ENCODE measurements at regions not wholly inside any gene's neighbourhood (a gene's known extent, or its start where the extent isn't known, plus 50 kb on each side); places are given as distances from the start of the nearest gene placed in this dataset.

DNA sequence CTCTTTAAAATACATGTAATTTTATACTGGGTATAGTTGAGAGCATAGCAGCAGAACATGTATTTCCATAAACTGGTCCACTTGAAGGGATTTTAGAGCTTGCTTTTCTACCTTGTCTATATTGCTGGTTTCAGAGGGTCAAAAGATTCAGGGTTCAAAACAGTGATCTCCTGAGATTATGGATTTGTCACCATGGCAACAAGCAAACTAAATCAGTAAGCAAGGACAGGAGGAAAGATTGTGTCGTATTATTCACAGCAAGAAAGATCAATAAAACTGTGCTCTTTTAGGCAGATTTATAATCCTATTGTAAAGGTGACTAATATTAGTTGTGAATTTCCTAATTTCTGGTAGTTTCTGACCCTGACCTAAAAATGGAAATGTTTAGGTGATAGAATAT is 496.4 kb downstream of the LMO7 start:
- in situ Hi-C loops (cut with MboI; ENCODE audit: low sequenced_read_pairs, unreplicated experiment), result no loop called here
- TF ChIP-seq, protein P1, sequence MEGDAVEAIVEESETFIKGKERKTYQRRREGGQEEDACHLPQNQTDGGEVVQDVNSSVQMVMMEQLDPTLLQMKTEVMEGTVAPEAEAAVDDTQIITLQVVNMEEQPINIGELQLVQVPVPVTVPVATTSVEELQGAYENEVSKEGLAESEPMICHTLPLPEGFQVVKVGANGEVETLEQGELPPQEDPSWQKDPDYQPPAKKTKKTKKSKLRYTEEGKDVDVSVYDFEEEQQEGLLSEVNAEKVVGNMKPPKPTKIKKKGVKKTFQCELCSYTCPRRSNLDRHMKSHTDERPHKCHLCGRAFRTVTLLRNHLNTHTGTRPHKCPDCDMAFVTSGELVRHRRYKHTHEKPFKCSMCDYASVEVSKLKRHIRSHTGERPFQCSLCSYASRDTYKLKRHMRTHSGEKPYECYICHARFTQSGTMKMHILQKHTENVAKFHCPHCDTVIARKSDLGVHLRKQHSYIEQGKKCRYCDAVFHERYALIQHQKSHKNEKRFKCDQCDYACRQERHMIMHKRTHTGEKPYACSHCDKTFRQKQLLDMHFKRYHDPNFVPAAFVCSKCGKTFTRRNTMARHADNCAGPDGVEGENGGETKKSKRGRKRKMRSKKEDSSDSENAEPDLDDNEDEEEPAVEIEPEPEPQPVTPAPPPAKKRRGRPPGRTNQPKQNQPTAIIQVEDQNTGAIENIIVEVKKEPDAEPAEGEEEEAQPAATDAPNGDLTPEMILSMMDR (IDR thresholded peaks at IDR 0.05; ENCODE audit: borderline replicate concordance, control extremely low read depth, extremely low read depth, insufficient read depth, missing control alignments), result no peak
- DNase-seq (ENCODE audit: low spot score), result no peak

DNA sequence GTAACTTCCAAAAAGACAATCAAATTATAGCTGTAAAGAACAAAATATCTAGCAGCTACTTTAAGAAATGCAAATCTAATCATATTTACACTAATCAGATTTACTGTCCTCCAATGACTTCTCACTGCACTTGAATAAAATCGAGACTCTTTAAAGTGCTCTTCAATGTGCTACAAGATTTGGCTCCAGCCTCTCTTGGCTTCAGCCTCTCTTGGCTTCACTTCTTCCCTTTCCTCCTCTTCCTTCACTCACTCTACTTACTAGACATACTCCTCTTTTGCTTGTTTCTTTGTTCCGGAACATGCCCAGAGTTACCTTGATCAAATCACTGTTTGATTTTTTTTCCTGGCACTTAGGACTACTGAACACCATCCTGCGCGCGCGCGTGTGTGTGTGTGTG is 495.4 kb downstream of the LMO7 start:
- TF ChIP-seq, protein P1 (IDR thresholded peaks at IDR 0.05; ENCODE audit: borderline replicate concordance, control extremely low read depth, extremely low read depth, insufficient read depth, missing control alignments), result no peak
- in situ Hi-C loops (cut with MboI; ENCODE audit: low sequenced_read_pairs, unreplicated experiment), result no loop called here
- DNase-seq (ENCODE audit: low spot score), result no peak

DNA sequence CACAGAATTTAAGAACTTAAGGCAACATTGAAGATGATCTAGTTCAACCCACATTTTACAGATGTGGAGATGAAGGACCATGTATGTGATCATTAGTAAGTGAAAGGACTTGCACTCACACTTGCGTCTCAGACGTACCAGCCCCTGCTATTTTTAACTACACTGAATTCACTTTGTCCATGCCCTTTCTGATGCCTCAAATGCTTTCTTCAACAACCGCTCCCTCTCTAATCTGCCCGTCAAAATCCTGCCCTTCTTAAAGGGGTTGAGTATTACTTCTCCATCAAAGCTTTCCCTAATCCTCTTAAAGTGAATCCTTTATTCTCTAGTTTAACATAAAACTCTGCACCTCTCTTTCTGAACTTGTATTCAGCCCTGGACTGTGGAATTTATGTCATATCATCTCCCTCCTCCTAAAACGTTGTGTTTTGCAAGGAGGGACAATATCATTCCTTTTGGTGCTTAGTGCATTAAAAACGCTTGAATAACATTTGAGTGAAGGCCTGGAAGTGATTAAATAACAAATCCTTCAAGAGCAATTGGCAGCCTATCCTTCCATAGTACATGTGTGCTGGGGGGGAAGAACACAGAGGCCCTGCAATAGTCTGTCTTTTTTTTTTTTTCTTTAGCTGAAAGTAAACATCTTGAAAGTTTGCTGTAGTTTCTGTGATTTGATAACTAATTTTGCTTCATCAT is 493.3 kb downstream of the LMO7 start:
- TF ChIP-seq, protein P1 (IDR thresholded peaks at IDR 0.05; ENCODE audit: borderline replicate concordance, control extremely low read depth, extremely low read depth, insufficient read depth, missing control alignments), result no peak
- no peak for DNase-seq (ENCODE audit: low spot score)
- in situ Hi-C loops (cut with MboI; ENCODE audit: low sequenced_read_pairs, unreplicated experiment), result no loop called here

DNA sequence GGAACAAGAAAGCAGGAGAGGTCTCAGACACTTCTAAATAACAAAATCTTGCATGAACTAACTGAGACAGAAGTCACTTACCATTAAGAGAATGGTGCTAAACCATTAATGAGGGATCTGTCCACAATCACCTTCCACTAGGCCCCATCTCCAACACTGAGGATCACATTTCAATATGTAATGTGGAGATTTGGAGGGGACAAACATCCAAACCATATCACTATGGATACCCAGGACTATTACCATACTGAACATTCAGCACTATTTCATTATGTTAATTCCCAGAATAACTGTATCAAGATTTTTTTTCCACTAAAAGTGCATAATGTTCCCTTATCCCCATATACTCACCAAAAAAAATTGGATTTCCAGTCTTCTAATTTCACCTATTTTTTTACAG is 491.8 kb downstream of the LMO7 start:
- in situ Hi-C loops (cut with MboI; ENCODE audit: low sequenced_read_pairs, unreplicated experiment), result no loop called here
- TF ChIP-seq, protein P1 (IDR thresholded peaks at IDR 0.05; ENCODE audit: borderline replicate concordance, control extremely low read depth, extremely low read depth, insufficient read depth, missing control alignments), result no peak
- DNase-seq (ENCODE audit: low spot score), result no peak

DNA sequence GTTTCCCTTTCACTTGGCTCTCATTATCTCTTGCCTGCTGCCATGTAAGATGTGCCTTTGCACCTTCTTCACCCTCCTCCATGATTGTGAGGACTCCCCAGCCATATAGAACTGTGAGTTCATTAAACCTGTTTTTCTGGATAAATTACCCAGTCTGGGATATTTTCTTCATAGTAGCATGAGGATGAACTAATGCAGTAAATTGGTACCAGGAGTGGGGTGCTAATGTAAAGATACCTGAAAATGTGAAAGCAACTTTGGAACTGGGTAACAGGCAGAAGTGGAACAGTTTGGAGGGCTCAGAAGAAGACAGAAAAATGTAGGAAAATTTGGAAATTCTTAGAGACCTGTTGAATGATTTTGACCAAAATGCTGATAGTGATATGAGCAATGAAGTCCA is 487.4 kb downstream of the LMO7 start:
- TF ChIP-seq, protein P1 (IDR thresholded peaks at IDR 0.05; ENCODE audit: borderline replicate concordance, control extremely low read depth, extremely low read depth, insufficient read depth, missing control alignments), result no peak
- DNase-seq (ENCODE audit: low spot score), result no peak
- in situ Hi-C loops (cut with MboI; ENCODE audit: low sequenced_read_pairs, unreplicated experiment), result no loop called here

DNA sequence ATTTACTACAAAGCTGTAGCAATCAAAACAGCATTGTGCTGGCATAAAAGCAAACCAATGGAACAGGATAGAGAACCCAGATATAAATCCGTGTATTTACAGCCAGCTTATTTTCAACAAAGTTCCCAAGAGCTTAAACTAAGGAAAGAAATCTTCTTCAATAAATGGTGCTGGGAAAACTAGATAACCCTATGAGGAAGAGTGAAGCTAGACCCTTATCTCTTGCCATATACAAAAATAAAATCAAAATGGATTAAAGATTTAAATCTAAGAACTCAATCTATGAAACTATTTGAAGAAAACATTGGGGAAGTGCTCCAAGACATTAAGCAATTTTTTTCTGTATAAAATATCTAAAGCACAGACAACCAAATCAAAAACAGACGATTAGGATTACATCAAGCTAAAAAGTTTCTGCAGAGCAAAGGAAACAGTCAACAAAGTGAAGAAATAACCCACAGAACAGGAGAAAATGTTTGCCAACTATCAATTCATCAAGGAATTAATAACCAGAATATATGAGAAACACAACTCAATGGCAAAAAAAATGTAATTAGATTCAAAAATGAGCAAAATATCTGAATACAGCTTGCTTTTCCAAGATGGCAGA is 480.7 kb downstream of the LMO7 start:
- TF ChIP-seq, protein P1 (IDR thresholded peaks at IDR 0.05; ENCODE audit: borderline replicate concordance, control extremely low read depth, extremely low read depth, insufficient read depth, missing control alignments), result no peak
- no peak for DNase-seq (ENCODE audit: low spot score)
- in situ Hi-C loops (cut with MboI; ENCODE audit: low sequenced_read_pairs, unreplicated experiment), result no loop called here

All from GM13976 (cell line).